GM19043 (cell line): ENCODE measurements at regions not wholly inside any gene's neighbourhood (a gene's known extent, or its start where the extent isn't known, plus 50 kb on each side); places are given as distances from the start of the nearest gene placed in this dataset.
A peak's percentile ranks its signal among the peaks of the same experiment; 100 is the strongest.
"Not testable (repeated sequence)": the region's sequence is repeated elsewhere in the genome, so short reads cannot be mapped to it uniquely, and the experiment has no call there.

Source experiments
- ATAC-seq: cut with Tn5 transposase; IDR thresholded peaks from one replicate; pipeline ENCODE4 v1.9.1; 2021; ENCODE audit warnings: low read depth; ENCODE audit not compliant: unreplicated experiment

DNA sequence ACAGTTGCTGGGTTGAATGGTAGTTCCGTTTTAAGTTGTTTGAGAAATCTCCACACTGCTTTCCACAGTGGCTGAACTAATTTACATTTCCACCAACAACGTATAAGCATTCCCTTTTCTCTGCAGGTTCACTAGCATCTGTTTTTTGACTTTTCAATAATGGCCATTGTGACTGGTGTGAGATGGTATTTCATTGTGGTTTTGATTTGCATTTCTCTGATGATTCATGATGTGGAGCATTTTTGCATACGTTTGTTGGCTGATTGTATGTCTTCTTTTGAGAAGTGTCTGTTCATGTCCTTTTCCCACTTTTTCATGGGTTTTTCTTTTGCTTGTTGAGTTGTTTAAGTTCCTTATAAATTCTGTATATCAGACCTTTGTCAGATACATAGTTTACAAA, 150.2 kb upstream of the MAP3K1 start:
- not testable (repeated sequence) for ATAC-seq

DNA sequence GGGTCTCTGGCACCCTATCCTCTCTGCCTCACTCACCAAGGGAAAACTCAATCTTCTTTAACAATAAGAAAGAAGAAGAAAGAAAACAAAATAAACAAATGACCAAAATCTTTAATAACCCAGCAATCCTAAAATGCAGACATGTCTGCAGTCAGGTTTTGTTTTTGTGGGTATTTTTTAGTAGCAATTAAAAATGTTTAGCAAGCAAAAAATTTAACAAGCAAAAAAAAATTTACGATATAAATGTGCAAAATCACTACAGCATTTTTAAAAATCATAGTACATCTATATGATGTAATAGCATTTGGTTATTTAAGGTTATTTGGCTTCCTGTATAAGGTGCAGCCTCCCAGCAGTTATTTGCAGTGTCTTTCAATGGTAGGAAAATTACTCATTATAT, 151.3 kb upstream of the MAP3K1 start:
- ATAC-seq: no peak

DNA sequence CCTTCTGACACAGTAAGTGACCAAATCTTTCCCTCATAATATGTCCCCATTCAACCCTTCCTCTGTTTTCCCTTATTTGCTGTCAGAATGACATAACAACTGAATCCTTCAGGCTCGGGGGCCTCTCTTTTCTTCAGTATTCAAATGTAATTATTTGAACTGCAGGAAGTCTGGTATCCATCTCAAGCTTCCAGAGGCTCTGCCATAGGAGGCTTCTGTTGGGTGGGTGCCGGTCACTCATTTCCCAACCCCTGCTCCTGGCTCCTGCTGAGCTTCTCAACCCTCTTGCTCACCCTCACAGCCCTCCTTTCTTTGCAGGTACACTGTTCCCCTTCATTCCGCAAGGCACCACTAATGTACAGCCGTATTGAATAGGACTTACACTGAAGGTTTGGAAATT, 151.8 kb upstream of the MAP3K1 start:
- no peak for ATAC-seq

DNA sequence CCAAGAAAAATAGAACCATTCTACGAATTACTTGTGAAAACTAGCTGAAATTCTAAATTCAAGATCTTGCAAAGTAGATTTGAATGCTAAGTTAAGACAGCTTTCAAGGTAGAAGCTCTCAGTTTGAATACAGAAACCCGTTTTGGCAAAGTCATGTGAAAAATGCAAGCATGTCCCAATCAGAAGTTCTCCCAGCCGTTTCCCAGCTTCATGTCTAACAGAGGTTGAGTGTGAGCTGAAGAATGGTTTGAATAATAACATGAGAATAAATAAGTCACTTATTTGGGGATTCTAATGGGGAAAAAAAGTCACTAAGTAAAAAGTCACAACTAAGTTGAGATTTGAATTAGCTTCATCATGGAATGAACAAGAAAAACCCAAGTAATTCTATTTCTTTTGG, 152.5 kb upstream of the MAP3K1 start:
- no peak for ATAC-seq

DNA sequence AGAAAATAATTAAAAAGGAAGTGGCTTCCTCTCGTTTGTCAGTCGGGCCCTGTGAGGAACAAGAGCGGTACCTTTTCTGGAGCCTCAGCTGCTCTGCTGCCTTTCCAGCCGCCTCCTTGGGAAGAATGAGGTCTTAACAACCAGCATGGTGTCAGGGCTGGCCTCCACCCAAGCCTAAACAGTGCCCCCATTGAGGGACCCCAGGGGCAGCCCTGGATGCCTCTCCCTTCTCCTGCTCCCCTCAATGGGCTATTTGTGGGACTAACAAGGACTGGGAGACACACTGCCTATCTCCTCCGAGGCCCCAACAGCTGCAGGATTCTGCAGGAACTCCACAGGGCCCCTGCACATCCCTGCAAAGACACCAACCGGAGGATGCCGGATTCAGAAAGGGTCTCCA, 155.4 kb upstream of the MAP3K1 start:
- ATAC-seq: no peak

DNA sequence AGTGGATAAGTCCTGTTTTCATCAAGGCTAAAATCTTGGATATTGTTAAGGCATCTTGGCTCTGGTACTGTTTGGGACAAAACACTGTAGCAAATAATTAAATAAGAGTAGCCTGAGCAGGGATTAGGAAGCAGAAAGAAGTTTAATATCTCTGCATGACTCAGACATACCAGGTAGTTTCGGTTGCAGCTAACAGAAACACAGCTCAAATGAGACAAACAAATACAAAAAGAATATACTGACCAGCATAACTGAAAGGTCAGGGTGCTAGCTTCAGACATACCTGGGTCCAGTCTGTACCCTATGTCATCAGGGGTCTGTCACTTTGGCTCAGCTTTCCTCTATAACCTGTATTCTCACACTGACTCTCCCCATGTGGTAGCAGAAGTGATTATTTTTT, 156.4 kb upstream of the MAP3K1 start:
- ATAC-seq: no peak

DNA sequence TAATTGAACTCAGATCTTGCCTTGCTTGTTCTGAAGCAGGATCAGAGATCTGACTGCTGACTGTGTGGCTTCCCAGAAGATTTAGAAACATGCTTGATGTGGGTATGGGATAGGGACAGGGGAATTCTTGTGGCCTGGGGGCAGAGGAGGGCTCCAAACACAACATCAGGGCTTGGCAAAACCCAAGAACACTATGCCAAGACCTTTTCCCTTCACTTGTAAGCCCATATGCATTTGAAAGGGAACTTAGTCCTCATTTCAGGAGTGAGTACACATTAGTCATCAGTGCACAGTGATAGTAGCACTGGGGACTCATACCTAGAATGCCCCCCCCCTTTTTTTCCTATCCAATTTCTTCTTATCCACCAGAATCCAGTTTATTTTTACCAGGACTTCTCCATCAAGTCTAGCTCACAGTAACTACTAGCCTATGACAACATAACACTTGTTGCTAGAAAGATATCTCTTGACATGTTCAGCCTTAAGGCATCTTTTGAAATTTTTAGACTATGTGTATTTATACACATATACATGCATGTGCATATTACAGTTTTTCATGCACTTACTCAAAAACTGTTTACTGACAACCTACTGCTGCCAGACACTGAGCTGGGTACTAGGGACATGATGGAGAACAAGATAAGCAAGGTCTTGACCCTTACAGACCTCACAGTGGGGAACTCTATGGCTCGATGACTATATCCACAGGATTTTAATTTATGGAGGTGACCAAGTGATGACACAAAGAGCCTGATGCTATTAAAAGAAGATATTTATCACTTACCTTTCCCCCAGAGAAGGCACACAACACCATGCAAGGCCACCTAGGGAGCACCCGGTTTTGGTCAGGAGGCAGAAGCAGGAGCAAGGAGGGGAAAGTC, 158.3 kb upstream of the MAP3K1 start:
- ATAC-seq: no peak

DNA sequence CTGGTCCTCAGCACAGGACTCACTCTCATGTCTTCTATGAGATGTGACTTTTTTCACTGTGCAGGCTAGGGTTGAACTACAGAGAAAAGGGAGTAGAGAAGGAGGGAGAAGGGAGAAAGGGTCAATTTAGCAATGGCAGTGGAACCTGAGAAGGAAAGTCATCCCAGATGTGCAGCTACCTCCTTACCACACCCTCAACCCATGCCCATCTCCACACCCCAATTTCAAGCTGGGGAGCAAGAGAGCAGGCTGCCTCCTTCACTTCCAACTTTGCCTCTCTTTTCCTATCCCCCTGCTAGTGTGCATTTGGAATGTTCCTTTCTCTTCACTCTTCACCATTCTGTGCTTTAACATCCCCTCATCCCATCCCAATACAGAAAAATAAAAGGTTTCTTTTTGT, 163.5 kb upstream of the MAP3K1 start:
- ATAC-seq: no peak

DNA sequence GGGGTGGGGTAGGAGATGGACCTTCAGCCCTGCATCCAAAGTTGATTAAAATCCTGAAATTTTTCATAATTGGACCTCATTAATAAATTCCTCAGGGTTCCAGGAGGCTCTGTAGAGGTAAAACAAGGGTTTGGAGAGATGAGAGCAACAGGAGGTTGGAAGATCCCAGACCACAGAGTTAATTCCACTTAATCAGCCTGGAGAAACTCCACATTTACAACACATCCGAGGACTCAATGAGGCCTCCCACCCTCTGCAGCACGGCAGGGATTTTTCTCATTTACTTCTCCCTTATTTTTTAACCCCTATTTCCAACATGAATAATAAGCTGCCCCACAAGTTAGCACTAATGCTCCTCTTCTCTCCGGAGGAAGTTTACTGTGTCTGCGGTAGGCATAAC, 165.0 kb upstream of the MAP3K1 start:
- ATAC-seq: no peak

DNA sequence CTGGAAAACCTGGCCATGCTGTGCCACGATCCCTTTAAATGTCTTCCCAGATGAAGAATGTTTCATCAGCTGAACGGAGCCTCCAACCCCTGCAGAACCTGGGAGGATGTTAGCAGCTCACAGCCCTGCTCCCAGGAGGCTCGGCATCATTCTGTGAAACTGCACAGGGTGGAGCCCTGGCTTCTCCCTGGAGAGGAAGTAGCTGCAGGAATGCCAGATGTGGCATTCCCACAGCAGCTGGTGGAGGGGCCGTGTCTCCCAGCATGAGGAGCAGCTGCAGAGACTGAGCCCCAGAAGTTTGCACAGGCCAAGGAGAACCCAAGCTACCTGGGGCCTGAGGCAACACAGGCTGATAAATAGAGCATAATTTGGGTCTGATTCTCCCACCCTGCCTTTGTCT, 165.8 kb upstream of the MAP3K1 start:
- ATAC-seq: no peak

DNA sequence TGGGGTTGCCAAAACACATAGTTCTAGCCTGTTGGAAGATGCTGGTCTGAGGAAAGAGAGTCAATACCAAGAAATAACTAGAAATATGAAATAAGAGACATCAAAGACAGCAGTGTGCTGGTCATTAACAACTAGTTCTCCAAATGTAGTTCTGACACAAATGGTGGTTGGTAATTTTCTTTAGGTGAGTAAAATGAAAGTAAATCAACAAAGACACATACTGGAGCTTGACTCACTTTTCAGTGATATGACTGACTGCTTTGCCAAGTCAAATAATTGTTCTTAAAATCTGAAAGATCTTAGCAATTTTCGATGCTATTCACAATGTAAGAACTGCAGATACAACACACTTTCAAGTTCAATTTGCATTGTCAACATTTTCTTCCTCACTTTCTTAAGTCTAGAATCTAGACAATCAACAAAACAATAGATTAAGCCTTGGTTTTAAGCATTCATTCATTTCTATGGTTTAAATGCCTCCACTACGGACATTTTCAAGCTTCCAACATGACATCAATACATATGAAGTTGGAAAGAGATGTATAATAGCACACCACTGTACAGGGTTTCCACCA, 166.8 kb upstream of the MAP3K1 start:
- no peak for ATAC-seq

DNA sequence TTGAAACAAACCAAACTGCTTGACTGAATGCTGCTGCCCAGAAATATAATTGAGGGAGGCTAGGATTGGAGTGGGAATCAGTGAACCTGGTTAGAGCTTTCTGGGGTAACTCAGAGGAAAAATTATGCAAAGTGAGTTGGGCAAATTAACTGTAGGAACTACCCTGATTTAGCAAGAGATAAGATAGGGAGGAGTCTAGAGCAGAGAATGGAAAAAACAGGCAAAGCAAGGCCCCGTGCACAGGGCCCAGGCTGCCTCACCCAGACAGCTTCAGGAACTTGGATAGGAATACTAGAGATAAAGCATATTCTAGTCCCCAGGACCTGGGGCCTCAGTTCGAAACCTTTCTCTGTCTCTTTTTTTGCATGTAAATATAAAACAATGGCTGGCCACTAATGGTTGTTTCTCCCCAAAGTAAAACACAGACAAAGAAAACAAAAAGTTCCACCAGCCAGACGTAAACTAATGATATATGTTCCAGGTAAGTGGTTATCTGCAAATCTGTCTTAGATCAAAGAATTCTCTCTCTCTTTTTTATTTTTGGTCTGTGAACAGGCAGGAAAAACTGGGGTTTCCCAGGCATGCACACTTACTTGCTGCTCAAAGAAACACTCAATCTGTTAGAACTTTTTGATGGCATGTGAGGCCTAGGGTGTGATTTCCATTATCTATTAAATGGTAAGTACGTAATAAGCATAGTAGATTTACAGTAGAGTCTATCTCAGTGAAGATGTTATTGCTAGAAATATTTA, 168.1 kb upstream of the MAP3K1 start:
- ATAC-seq: no peak

DNA sequence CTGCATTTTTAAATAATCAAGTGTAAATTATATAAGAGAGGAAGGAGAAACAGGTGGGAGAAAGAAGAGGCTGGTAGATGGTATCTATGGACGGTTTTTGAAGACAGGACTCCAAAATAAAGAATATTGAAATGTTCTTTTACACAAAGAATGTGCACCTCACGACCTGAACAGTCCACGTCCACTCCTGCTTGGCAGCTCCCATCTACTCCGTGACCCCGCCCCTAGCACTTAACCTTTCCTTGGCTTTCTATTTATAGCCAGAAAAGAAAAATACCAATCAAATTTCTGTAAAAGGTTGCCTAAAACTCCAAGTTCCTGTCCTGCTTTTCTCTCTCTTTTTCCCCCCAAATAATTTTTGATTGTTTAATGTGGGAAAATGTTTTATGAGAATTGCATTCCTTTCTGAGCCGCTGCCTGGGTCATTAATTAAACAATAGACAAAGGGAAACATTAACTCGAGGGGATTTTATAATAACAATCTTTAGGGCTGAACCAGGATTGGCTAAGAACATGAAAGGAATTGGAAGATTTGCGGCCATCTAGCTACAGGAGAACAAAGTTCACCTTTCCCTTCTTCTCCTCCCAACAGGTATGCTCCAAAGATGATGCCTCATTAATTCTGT, 173.6 kb upstream of the MAP3K1 start:
- no peak for ATAC-seq

DNA sequence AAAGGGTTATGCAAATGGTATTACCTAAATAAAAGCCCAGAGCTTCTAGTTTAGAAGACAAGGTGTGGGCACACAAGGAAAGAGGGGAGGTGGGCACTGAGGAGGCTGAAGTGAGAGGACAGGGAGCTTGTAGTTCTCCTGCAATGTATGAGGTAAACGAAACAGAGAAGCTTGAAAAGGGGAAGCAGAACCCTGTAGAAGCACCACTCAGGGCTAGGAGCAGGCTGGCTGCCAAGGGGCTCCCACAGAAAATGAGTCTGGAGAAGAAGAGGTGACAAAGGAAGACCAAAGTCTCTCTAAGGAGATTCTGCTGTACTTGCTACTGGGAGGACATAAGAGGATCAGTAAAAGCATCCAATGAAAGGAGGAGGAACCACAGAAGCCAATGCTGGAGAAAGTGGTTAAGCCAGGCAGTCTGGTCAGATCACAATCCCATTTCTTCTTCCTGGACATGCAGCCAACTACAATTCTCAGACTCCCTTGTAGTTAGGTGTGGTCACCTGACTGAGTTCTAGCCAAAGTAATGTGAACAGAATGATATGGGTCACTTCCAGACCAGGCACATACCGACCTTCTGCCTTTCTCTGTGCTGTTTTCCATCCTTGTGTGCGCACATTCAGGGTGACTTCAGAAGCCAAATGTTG, 174.5 kb upstream of the MAP3K1 start:
- ATAC-seq: peak; percentile 74

DNA sequence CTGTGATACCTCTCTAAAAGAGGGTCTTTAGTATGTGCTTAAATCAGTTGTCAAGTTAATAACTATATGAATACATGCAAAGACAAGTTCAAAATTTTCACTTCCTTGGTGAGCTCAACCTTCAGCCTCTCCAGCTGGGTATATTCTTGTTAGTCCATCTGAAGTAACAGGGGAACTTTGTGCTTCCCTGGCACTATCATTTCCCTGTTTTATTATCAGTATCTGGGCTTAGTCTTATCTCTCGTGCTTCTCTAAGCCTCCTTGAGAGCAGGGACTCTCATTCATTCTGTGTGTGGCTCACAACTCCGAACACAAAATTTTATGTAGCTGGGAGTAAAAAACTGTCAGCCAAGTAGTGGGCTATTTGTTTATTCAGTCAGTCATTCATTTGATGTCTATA, 175.9 kb upstream of the MAP3K1 start:
- ATAC-seq: no peak

DNA sequence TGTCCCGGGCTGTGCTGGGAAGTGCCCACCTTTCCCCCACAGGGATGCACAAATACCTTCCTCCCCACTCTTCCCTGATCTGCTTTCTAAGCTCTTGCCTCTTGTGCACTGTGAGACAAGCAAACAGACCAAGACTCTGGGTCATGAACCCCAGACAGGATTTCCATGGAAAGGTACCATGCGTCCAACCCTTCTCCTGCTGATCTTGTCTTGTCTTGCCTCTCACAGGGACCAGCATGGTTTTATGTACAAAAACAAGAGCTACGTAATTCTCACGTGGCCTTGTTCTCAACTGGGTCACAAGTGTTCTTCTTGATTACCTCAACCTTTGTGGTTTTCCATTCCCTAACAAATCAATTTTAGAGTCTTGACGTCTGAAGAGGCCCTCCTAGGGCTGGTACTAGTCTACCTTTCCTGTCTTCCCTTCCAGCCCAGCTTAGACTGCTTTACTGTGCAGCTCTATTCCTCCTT, 176.5 kb upstream of the MAP3K1 start:
- no peak for ATAC-seq

DNA sequence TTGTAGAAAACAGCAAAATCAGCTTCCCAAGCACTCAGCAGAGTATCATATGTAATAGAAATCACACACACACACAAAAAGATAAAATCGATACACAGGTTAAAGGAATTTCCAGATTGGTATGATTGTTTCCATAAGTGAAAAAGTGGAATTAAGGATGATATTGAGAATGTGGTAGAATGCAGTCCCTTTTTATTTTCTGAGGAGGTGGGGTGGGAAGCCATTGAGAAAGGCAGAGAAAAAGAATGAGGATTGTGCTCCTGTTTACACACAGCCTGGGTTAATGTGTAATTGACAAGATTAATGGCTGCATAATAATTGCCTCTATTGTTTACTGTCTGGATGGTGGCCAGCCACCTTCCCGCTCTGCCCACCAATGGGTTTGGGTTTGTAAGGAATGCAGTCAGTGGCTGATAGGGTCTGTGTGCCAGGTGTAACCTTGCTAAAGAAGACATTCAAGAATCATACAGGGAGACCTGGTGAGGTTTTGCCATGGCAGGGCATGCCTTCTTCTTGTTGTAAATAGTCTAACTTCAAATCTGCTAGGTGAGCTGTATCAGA, 177.2 kb upstream of the MAP3K1 start:
- no peak for ATAC-seq

DNA sequence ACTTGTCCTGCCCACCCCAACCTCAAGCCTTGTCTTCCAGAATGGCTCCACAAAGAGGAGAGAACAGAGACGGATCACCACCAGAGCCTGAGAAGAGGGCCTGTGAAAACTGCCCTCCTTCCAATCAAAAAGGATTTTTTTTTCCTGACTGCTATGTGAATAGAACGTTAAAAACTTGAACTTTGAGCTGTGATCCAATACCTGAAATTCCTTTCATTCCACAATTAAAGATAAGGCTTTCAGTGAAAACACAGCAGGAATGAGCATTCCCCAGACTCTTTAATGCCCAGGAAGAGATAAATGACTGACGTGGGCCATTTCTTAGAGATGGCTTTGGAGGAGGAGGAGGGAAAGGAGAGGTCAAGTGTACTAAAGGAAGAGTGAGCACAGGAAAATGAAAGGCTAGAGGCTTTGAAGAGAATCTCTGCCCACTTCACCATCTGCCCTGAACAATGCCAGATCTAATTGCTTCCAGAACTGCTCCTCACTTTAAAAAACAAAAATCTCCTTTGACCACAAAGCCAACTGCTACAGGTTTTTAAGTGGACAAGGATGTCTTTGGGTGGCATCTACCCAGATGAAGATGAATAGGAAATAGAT, 177.9 kb upstream of the MAP3K1 start:
- no peak for ATAC-seq

DNA sequence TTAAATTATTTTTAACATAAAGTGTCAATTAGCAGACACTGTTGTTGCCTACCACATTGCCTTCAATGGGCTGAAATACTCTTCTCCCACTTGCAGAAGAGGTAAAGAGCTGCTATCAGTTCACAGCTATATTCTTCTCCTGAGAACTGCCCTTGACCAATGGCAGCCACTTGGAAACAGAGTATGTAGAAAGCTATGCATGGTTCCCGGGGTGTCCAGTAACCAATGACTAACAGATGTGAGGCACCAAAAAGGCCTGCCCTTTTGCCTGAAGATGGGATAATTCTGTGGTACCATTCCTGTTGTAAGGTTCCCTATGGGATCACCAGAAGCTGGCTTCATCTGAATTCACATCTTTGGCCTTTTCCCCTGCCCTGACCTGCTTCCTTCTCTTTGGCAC, 181.4 kb upstream of the MAP3K1 start:
- ATAC-seq: no peak

DNA sequence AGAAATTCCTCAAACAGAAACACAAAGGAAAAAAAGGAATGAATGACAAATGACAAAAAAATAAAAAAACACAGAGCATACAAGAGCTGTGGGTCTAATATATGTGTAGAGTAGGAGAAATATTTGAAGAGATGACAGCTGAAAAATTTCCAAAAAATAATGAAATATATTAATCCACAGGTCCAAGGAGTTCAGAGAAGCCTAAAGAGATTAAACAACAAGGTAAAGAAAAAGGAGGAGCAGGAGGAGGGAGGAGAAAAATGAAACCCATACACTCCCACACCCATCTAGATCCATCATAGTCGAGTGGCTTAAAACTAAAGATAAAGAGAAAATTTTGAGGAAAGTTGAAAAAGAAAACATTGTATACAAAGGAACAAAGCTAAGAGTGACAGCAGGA, 182.4 kb upstream of the MAP3K1 start:
- no peak for ATAC-seq
